ENCODE measurements at regions not wholly inside any gene's neighbourhood (a gene's known extent, or its start where the extent isn't known, plus 50 kb on each side); places are given as distances from the start of the nearest gene placed in this dataset.

DNA sequence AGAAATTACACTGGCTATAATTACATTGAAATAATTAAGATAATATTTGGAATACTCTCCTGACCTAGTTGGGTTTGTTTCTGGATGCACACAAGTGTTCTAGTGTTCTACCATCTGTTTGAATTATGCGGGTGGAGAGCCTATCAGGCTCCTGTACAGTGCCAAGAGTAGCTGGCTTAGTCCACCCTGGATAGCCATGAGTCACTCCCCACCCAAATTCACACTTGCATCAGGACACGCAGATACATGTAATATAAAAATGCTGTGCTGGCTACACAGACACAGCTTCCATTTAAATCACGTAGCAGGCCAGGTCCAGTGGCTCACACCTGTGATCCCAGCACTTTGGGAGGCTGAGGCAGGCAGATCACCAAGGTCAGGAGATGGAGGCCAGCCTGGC lies 686.2 kb upstream of the SLC35B3 start:
- Histone ChIP-seq H3K4me1 (ENCODE audit: control insufficient read depth, extremely low read depth, insufficient read depth, low read length) (no peaks in the 10 kb centered on the region), H3K4me3 (replicated peaks in 1 of 3; ENCODE audit: insufficient read depth in 1 of 3, low read depth in 1 of 3, low read length in 3 of 3) (no peak overlapping the region), H3K9me3 (replicated peaks; ENCODE audit: control insufficient read depth, insufficient read depth, low read length) (peaks cover 2% of the 10 kb centered on the region), H3K9ac (replicated peaks; ENCODE audit: extremely low read depth, insufficient read depth, low read length) (no peak overlapping the region), H3K27me3 (ENCODE audit: control insufficient read depth in 2 of 2, insufficient read depth in 2 of 2, low read length in 2 of 2) (no peaks in the 10 kb centered on the region), H3K36me3 (ENCODE audit: control insufficient read depth in 2 of 2, extremely low read depth in 1 of 2, insufficient read depth in 2 of 2, low read length in 2 of 2) (no peaks in the 10 kb centered on the region), H3K4me2 (ENCODE audit: insufficient read depth, low read length) (no peak overlapping the region), H3K9me1 (replicated peaks; ENCODE audit: control insufficient read depth, extremely low read depth, insufficient read depth, low read length) (no peaks in the 10 kb centered on the region), H3K79me2 (ENCODE audit: control insufficient read depth, insufficient read depth, low read length) (no peaks in the 10 kb centered on the region), H3K27ac (ENCODE audit: insufficient read depth, low read depth, low read length) (no peak overlapping the region), H2AFZ (ENCODE audit: low read depth, low read length) (no peak overlapping the region), H4K20me1 (replicated peaks; ENCODE audit: control insufficient read depth, extremely low read depth, insufficient read depth, low read length) (no peaks in the 10 kb centered on the region)
- ChIA-PET POLR2A (no interaction called here), CTCF (no interaction called here)
- intact Hi-C loops (cut with micrococcal nuclease), result no loop called here
- dilution Hi-C loops (cut with MboI; ENCODE audit: extremely low pct_ligation_motif_present, low sequenced_read_pairs), result no loop called here
- BruUV-seq (replicated peaks), result no TSS peak
- DNase-seq (ENCODE audit: low read depth, low spot score), result no peak
- FAIRE-seq, result no peak
- TF ChIP-seq FOS (IDR thresholded peaks at IDR 0.05; ENCODE audit: borderline replicate concordance, insufficient read depth, low read length) (no peak), EZH2 (IDR thresholded peaks at IDR 0.05; ENCODE audit: borderline replicate concordance, low read depth, low read length, severe bottlenecking) (no peak), MYC (IDR thresholded peaks at IDR 0.05; ENCODE audit: low read depth, low read length) (no peak), GATA2 (IDR thresholded peaks at IDR 0.05; ENCODE audit: insufficient read depth, insufficient read length, low read depth, low read length) (no peak)

DNA sequence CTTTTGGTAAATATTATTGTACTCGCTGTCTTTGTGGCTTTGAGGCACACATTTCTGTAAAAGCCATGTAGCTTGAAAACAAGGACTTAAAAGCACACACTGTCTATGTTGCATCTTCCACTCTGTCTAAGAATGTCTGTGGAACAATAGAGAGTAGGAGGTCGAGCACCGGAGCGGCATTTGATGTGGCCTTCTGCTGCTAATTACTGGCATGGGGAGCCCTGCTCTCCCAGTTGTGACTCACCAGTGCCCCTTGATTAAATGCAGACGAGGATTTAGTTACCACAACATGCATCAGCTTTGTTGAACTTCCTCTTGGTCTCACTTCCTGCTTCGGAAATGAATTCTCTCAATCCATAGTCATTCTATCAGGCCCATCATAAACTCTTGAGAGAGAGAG lies 680.7 kb upstream of the SLC35B3 start:
- no peak for DNase-seq (ENCODE audit: low read depth, low spot score)
- no peak for FAIRE-seq
- no peaks in the 10 kb centered on the region for H3K27me3 ChIP-seq (ENCODE audit: control insufficient read depth in 2 of 2, insufficient read depth in 2 of 2, low read length in 2 of 2)
- no peaks in the 10 kb centered on the region for H3K36me3 ChIP-seq (ENCODE audit: control insufficient read depth in 2 of 2, extremely low read depth in 1 of 2, insufficient read depth in 2 of 2, low read length in 2 of 2)
- H3K79me2 ChIP-seq (ENCODE audit: control insufficient read depth, insufficient read depth, low read length), result no peaks in the 10 kb centered on the region
- no TSS peak for BruUV-seq (replicated peaks)
- intact Hi-C loops (cut with micrococcal nuclease) (no loop called here), dilution Hi-C loops (cut with MboI; ENCODE audit: extremely low pct_ligation_motif_present, low sequenced_read_pairs) (no loop called here)
- peaks cover 3% of the 10 kb centered on the region for H3K9me3 ChIP-seq (replicated peaks; ENCODE audit: control insufficient read depth, insufficient read depth, low read length)
- H3K4me2 ChIP-seq (ENCODE audit: insufficient read depth, low read length), result no peak overlapping the region
- H3K27ac ChIP-seq (ENCODE audit: insufficient read depth, low read depth, low read length), result no peak overlapping the region
- ChIA-PET CTCF (no interaction called here), POLR2A (no interaction called here)
- TF ChIP-seq GATA2 (IDR thresholded peaks at IDR 0.05; ENCODE audit: insufficient read depth, insufficient read length, low read depth, low read length) (no peak), FOS (IDR thresholded peaks at IDR 0.05; ENCODE audit: borderline replicate concordance, insufficient read depth, low read length) (no peak), JUN (IDR thresholded peaks at IDR 0.05; ENCODE audit: borderline replicate concordance, insufficient read depth, insufficient read length, low read depth) (no peak), POLR2A (IDR thresholded peaks at IDR 0.05; ENCODE audit: low read depth, low read length) (no peak), POLR2AphosphoS5 (IDR thresholded peaks at IDR 0.05; ENCODE audit: insufficient read depth, low read depth, low read length) (no peak)
- TF ChIP-seq, protein P1, sequence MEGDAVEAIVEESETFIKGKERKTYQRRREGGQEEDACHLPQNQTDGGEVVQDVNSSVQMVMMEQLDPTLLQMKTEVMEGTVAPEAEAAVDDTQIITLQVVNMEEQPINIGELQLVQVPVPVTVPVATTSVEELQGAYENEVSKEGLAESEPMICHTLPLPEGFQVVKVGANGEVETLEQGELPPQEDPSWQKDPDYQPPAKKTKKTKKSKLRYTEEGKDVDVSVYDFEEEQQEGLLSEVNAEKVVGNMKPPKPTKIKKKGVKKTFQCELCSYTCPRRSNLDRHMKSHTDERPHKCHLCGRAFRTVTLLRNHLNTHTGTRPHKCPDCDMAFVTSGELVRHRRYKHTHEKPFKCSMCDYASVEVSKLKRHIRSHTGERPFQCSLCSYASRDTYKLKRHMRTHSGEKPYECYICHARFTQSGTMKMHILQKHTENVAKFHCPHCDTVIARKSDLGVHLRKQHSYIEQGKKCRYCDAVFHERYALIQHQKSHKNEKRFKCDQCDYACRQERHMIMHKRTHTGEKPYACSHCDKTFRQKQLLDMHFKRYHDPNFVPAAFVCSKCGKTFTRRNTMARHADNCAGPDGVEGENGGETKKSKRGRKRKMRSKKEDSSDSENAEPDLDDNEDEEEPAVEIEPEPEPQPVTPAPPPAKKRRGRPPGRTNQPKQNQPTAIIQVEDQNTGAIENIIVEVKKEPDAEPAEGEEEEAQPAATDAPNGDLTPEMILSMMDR (IDR thresholded peaks at IDR 0.05; ENCODE audit: extremely low read depth in 1 of 2, insufficient read depth in 1 of 2, low read depth in 1 of 2, low read length in 2 of 2), result no peak
- TF ChIP-seq, protein P2, sequence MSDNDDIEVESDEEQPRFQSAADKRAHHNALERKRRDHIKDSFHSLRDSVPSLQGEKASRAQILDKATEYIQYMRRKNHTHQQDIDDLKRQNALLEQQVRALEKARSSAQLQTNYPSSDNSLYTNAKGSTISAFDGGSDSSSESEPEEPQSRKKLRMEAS (IDR thresholded peaks at IDR 0.05; ENCODE audit: insufficient read depth, insufficient read length), result no peak
- no peaks in the 10 kb centered on the region for H3K9me1 ChIP-seq (replicated peaks; ENCODE audit: control insufficient read depth, extremely low read depth, insufficient read depth, low read length)
- H4K20me1 ChIP-seq (replicated peaks; ENCODE audit: control insufficient read depth, extremely low read depth, insufficient read depth, low read length), result no peaks in the 10 kb centered on the region
- no peak overlapping the region for H3K4me3 ChIP-seq (replicated peaks in 1 of 3; ENCODE audit: insufficient read depth in 1 of 3, low read depth in 1 of 3, low read length in 3 of 3)
- H3K4me1 ChIP-seq (ENCODE audit: control insufficient read depth, extremely low read depth, insufficient read depth, low read length), result no peaks in the 10 kb centered on the region
- H3K9ac ChIP-seq (replicated peaks; ENCODE audit: extremely low read depth, insufficient read depth, low read length), result no peak overlapping the region
- H2AFZ ChIP-seq (ENCODE audit: low read depth, low read length), result no peak overlapping the region
